ENCODE measurements at regions not wholly inside any gene's neighbourhood (a gene's known extent, or its start where the extent isn't known, plus 50 kb on each side); places are given as distances from the start of the nearest gene placed in this dataset.

GRCh38 chr5:18027241-18027867 is 393.1 kb downstream of the TAF11L14 start:
- H4K20me1 ChIP-seq (ENCODE audit: control insufficient read depth, insufficient read depth, insufficient read length), result no peaks in the 10 kb centered on the region
- H3K14ac ChIP-seq (ENCODE audit: insufficient read depth, low read length), result no peak overlapping the region
- no peaks in the 10 kb centered on the region for H3K9me3 ChIP-seq (ENCODE audit: control insufficient read depth, low read depth, low read length)
- H3K4me3 Mint-ChIP-seq, result no peak overlapping the region
- no peak overlapping the region for H3K4ac ChIP-seq (ENCODE audit: low read depth, low read length)
- no peak overlapping the region for H4K91ac ChIP-seq (ENCODE audit: insufficient read length, low read depth, low read length)
- no peak overlapping the region for H4K8ac ChIP-seq (replicated peaks; ENCODE audit: insufficient read length, low read depth, low read length)
- no peak for DNase-seq
- H3K4me2 ChIP-seq (ENCODE audit: insufficient read depth, insufficient read length, low read length), result no peak overlapping the region
- no peak overlapping the region for H2AFZ ChIP-seq (ENCODE audit: low read length)
- no peaks in the 10 kb centered on the region for H3K36me3 Mint-ChIP-seq (ENCODE audit: insufficient read depth in 1 of 3, low read depth in 3 of 3)
- H3T11ph ChIP-seq (ENCODE audit: low read length), result no peak overlapping the region
- H2BK120ac ChIP-seq (ENCODE audit: low read depth, low read length, poor library complexity, severe bottlenecking), result no peak overlapping the region
- no peak overlapping the region for H3K23ac ChIP-seq (ENCODE audit: insufficient read length, low read depth, low read length)
- H3K79me1 ChIP-seq (ENCODE audit: insufficient read depth, low read depth, low read length, poor library complexity, severe bottlenecking), result no peaks in the 10 kb centered on the region
- no peak overlapping the region for H2BK12ac ChIP-seq (ENCODE audit: insufficient read length, low read depth, low read length)
- H3K27me3 ChIP-seq (ENCODE audit: insufficient read depth, low read length), result no peaks in the 10 kb centered on the region
- H3K23me2 ChIP-seq (ENCODE audit: insufficient read length, low read depth, low read length, poor library complexity, severe bottlenecking), result no peaks in the 10 kb centered on the region
- H4K5ac ChIP-seq (ENCODE audit: insufficient read length, low read depth, low read length), result no peak overlapping the region
- H2BK20ac ChIP-seq (ENCODE audit: low read depth, low read length, poor library complexity, severe bottlenecking), result no peak overlapping the region
- H3K4me1 ChIP-seq (ENCODE audit: insufficient read depth, low read length), result no peaks in the 10 kb centered on the region
- H3K9ac ChIP-seq (ENCODE audit: extremely low read depth, insufficient read length, low read length), result no peak overlapping the region
- H3K27ac ChIP-seq (ENCODE audit: insufficient read length, low read depth, low read length), result no peak overlapping the region
- H3K79me2 ChIP-seq (ENCODE audit: insufficient read depth, low read length), result no peaks in the 10 kb centered on the region
- H3K27ac Mint-ChIP-seq, result no peak overlapping the region
- H3K9me3 Mint-ChIP-seq, result peaks cover 0 to 2% of the 10 kb centered on the region in 2 experiments; a peak in 1 of 5 replicates
- H2AK5ac ChIP-seq (ENCODE audit: insufficient read length, low read length), result no peak overlapping the region
- H3K4me1 Mint-ChIP-seq, result no peaks in the 10 kb centered on the region
- H3K27me3 Mint-ChIP-seq (ENCODE audit: low read depth), result no peaks in the 10 kb centered on the region
- H3K56ac ChIP-seq (ENCODE audit: insufficient read length, low read depth, low read length), result no peak overlapping the region
- H2BK5ac ChIP-seq (ENCODE audit: insufficient read length, low read length), result no peak overlapping the region
- TF ChIP-seq, protein P1, sequence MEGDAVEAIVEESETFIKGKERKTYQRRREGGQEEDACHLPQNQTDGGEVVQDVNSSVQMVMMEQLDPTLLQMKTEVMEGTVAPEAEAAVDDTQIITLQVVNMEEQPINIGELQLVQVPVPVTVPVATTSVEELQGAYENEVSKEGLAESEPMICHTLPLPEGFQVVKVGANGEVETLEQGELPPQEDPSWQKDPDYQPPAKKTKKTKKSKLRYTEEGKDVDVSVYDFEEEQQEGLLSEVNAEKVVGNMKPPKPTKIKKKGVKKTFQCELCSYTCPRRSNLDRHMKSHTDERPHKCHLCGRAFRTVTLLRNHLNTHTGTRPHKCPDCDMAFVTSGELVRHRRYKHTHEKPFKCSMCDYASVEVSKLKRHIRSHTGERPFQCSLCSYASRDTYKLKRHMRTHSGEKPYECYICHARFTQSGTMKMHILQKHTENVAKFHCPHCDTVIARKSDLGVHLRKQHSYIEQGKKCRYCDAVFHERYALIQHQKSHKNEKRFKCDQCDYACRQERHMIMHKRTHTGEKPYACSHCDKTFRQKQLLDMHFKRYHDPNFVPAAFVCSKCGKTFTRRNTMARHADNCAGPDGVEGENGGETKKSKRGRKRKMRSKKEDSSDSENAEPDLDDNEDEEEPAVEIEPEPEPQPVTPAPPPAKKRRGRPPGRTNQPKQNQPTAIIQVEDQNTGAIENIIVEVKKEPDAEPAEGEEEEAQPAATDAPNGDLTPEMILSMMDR (conservative IDR thresholded peaks at IDR 0.05), result no peak
- no peak overlapping the region for H3K18ac ChIP-seq (ENCODE audit: insufficient read length, low read depth, low read length)
- H2BK15ac ChIP-seq (ENCODE audit: low read depth, low read length), result no peak overlapping the region

All from H9 (cell line).